Transverse colon (tissue), 4 donors: ENCODE measurements at regions not wholly inside any gene's neighbourhood (a gene's known extent, or its start where the extent isn't known, plus 50 kb on each side); places are given as distances from the start of the nearest gene placed in this dataset.

Source experiments
- EP300 ChIP-seq: sonication (generic); formaldehyde crosslinking; IDR thresholded peaks from one replicate; pipeline ENCODE4 v1.6.1; 2017; ENCODE audit warnings: antibody characterized with exemption, low read depth
- POLR2A ChIP-seq: fragments of 450-650 bp; IDR thresholded peaks from one replicate; pipeline ENCODE4 v1.6.1; 2016; ENCODE audit warnings: antibody characterized with exemption, mild to moderate bottlenecking, moderate library complexity
- POLR2AphosphoS5 ChIP-seq, 3 donors: sonication (generic); formaldehyde crosslinking; IDR thresholded peaks; one replicate each; pipeline ENCODE4 v1.6.1; 2016; ENCODE audit warnings: antibody characterized with exemption in 3 of 3
- TF ChIP-seq, protein P1 (sequence below), 5 experiments: fragments of 200-600 bp in 3 of 5; fragments of 450-650 bp in 2 of 5; sonication (generic) in 3 of 5; IDR thresholded peaks; 1 replicate in 2 of 5; 2 replicates in 3 of 5; pipeline ENCODE4 v1.5.1; 2016 to 2017; ENCODE audit warnings: antibody characterized with exemption in 5 of 5, inconsistent platforms in 3 of 5, mild to moderate bottlenecking in 2 of 5, moderate library complexity in 1 of 5

GRCh38 chrX:92351511-92351910 lies 572.3 kb downstream of the PCDH11X start:
- TF ChIP-seq EP300 (no peak), POLR2AphosphoS5 (IDR thresholded peaks at IDR 0.05) (no peak), POLR2A (no peak)
- TF ChIP-seq, protein P1, sequence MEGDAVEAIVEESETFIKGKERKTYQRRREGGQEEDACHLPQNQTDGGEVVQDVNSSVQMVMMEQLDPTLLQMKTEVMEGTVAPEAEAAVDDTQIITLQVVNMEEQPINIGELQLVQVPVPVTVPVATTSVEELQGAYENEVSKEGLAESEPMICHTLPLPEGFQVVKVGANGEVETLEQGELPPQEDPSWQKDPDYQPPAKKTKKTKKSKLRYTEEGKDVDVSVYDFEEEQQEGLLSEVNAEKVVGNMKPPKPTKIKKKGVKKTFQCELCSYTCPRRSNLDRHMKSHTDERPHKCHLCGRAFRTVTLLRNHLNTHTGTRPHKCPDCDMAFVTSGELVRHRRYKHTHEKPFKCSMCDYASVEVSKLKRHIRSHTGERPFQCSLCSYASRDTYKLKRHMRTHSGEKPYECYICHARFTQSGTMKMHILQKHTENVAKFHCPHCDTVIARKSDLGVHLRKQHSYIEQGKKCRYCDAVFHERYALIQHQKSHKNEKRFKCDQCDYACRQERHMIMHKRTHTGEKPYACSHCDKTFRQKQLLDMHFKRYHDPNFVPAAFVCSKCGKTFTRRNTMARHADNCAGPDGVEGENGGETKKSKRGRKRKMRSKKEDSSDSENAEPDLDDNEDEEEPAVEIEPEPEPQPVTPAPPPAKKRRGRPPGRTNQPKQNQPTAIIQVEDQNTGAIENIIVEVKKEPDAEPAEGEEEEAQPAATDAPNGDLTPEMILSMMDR (IDR thresholded peaks at IDR 0.05), result no peak
